ENCODE measurements at regions not wholly inside any gene's neighbourhood (a gene's known extent, or its start where the extent isn't known, plus 50 kb on each side); places are given as distances from the start of the nearest gene placed in this dataset.

DNA sequence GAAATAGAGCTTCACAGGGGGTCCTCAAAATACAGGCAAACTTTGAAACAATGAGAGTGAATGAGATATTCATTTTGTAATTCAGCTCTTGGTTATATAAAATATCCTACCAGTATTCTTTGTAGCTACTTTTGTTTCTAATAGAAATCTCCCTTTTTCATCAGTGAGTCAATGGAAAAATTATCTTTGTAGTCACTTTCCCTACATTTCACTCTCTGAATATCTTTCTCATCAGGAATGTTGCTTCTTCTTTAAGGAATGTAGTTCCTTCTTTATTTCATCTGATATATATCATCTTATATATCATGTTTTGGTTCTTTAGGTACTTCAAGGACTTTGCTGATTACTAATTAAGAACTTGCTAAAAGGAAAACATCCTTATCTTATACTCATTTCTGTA, 280.3 kb upstream of the NUDT12 start:
- DNase-seq = no peak
- Histone ChIP-seq H3K36me3 (no peaks in the 10 kb centered on the region), H3K4me1 (no peaks in the 10 kb centered on the region), H3K4me3 (no peak overlapping the region), H3K27me3 (no peaks in the 10 kb centered on the region), H3K9me3 (no peaks in the 10 kb centered on the region), H3K27ac (no peak overlapping the region)
- no peak for ATAC-seq
- in situ Hi-C loops (cut with MboI; ENCODE audit: low sequenced_read_pairs in 4 of 4) (no loop called here), intact Hi-C loops (cut with DNase I; ENCODE audit: low total_unique reads) (no loop called here)
- no peak for TF ChIP-seq POLR2A (IDR thresholded peaks at IDR 0.05)
- TF ChIP-seq, protein P1, sequence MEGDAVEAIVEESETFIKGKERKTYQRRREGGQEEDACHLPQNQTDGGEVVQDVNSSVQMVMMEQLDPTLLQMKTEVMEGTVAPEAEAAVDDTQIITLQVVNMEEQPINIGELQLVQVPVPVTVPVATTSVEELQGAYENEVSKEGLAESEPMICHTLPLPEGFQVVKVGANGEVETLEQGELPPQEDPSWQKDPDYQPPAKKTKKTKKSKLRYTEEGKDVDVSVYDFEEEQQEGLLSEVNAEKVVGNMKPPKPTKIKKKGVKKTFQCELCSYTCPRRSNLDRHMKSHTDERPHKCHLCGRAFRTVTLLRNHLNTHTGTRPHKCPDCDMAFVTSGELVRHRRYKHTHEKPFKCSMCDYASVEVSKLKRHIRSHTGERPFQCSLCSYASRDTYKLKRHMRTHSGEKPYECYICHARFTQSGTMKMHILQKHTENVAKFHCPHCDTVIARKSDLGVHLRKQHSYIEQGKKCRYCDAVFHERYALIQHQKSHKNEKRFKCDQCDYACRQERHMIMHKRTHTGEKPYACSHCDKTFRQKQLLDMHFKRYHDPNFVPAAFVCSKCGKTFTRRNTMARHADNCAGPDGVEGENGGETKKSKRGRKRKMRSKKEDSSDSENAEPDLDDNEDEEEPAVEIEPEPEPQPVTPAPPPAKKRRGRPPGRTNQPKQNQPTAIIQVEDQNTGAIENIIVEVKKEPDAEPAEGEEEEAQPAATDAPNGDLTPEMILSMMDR (IDR thresholded peaks at IDR 0.05 in 4 of 5, conservative IDR thresholded peaks at IDR 0.05 in 1 of 5) = no peak

DNA sequence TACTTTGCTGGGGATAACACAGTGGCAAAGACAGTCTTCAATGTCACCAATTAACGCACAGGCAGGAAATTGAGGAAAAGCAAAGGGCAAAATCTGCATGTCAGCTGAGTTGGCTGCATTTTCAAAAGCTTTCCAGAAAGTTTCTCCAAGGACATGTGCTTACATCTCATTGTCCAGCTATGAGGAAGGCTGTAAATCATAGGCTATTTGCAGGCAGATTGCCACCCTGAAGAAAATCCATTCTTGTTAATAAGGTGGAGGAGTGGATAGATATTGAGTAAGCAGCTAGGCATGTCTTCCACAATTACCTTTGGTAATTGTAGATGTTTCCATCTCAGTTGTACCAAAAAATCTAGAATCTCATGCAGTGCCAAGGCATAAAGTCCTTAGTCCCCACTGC, 278.0 kb upstream of the NUDT12 start:
- H3K4me3 ChIP-seq = no peak overlapping the region
- ATAC-seq = no peak
- no peak for DNase-seq
- TF ChIP-seq, protein P1 (IDR thresholded peaks at IDR 0.05 in 4 of 5, conservative IDR thresholded peaks at IDR 0.05 in 1 of 5) = no peak
- TF ChIP-seq POLR2A (IDR thresholded peaks at IDR 0.05) = no peak
- H3K4me1 ChIP-seq = no peaks in the 10 kb centered on the region
- no peaks in the 10 kb centered on the region for H3K9me3 ChIP-seq
- H3K36me3 ChIP-seq = no peaks in the 10 kb centered on the region
- no peak overlapping the region for H3K27ac ChIP-seq
- intact Hi-C loops (cut with DNase I; ENCODE audit: low total_unique reads) (no loop called here), in situ Hi-C loops (cut with MboI; ENCODE audit: low sequenced_read_pairs in 4 of 4) (no loop called here)
- no peaks in the 10 kb centered on the region for H3K27me3 ChIP-seq

DNA sequence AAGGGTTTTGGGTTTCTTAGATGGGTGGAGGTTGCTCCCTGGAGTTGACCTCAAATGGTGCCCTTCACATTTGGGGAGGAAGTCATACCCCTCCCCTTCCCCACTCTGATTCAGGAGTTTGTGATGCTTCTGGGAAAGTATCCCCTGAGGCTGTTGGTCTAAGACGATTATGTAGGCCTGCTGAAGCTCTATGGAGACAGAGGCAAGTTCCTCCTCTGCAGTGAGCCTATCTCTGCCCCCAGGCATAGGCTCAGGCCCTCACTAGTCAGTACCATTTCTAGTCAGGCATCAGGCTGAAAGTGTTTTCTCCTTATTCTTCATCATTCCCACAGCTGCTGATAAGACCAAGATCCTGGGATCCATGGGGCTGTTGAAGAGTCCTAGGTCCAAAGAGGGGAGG, 271.6 kb upstream of the NUDT12 start:
- Histone ChIP-seq H3K27me3 (no peaks in the 10 kb centered on the region), H3K4me3 (no peak overlapping the region), H3K36me3 (no peaks in the 10 kb centered on the region), H3K4me1 (no peaks in the 10 kb centered on the region), H3K27ac (no peak overlapping the region), H3K9me3 (no peaks in the 10 kb centered on the region)
- intact Hi-C loops (cut with DNase I; ENCODE audit: low total_unique reads) (no loop called here), in situ Hi-C loops (cut with MboI; ENCODE audit: low sequenced_read_pairs in 4 of 4) (no loop called here)
- TF ChIP-seq, protein P1 (IDR thresholded peaks at IDR 0.05 in 4 of 5, conservative IDR thresholded peaks at IDR 0.05 in 1 of 5) = no peak
- no peak for TF ChIP-seq POLR2A (IDR thresholded peaks at IDR 0.05)
- ATAC-seq (no peak), DNase-seq (no peak)

DNA sequence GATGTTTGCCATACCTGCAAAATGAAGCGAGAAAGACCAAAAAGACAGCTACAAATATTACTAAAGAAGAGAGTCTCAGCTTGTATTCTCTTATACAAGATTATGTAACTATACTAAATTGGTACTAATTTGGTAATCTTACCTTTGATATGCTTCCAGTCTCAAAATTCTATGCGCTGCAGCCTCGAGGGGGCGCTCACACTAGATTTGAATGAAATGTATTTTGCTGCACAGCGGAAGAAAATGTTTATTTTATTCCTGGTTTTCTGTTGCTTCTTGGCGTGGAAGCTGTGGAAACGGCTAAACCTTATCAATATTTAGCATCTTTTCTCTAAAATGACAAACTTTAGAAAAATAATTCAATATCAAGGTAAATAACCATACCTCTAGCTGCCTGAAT, 267.0 kb upstream of the NUDT12 start:
- Histone ChIP-seq H3K36me3 (no peaks in the 10 kb centered on the region), H3K4me1 (no peaks in the 10 kb centered on the region), H3K27ac (no peak overlapping the region), H3K4me3 (no peak overlapping the region), H3K27me3 (no peaks in the 10 kb centered on the region), H3K9me3 (no peaks in the 10 kb centered on the region)
- ATAC-seq = no peak
- DNase-seq = no peak
- intact Hi-C loops (cut with DNase I; ENCODE audit: low total_unique reads) = no loop called here
- in situ Hi-C loops (cut with MboI; ENCODE audit: low sequenced_read_pairs in 4 of 4) = no loop called here
- TF ChIP-seq, protein P1 (IDR thresholded peaks at IDR 0.05 in 4 of 5, conservative IDR thresholded peaks at IDR 0.05 in 1 of 5) = no peak
- TF ChIP-seq POLR2A (IDR thresholded peaks at IDR 0.05) = no peak

DNA sequence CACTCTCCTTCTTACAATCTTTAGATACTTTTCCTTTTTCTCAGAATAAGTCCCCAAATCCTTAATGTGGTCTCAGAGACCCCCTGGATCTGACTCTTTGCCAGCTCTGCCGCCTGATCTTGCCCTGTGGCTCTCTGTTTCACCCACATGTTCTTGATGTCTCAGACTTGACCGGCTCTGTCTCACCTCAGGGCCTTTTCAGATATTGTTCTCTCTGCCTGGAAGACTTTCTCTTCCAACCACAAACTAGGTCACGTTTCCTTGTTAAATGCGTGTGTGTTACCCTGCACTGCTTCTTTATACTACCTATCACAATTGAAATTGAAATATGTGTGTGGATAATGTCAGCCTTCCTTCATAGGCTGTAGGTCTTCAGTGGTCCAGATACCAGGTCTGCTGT, 265.4 kb upstream of the NUDT12 start:
- H3K9me3 ChIP-seq = no peaks in the 10 kb centered on the region
- DNase-seq = no peak
- no peaks in the 10 kb centered on the region for H3K4me1 ChIP-seq
- TF ChIP-seq POLR2A (IDR thresholded peaks at IDR 0.05) = no peak
- TF ChIP-seq, protein P1 (IDR thresholded peaks at IDR 0.05 in 4 of 5, conservative IDR thresholded peaks at IDR 0.05 in 1 of 5) = no peak
- in situ Hi-C loops (cut with MboI; ENCODE audit: low sequenced_read_pairs in 4 of 4) (no loop called here), intact Hi-C loops (cut with DNase I; ENCODE audit: low total_unique reads) (no loop called here)
- no peak for ATAC-seq
- H3K36me3 ChIP-seq = no peaks in the 10 kb centered on the region
- H3K27ac ChIP-seq = no peak overlapping the region
- H3K4me3 ChIP-seq = no peak overlapping the region
- H3K27me3 ChIP-seq = no peaks in the 10 kb centered on the region
